Peyer's patch (tissue), 4 donors: ENCODE measurements at regions not wholly inside any gene's neighbourhood (a gene's known extent, or its start where the extent isn't known, plus 50 kb on each side); places are given as distances from the start of the nearest gene placed in this dataset.

ENCODE experiments used
- POLR2A ChIP-seq, 2 donors: fragments of 450-650 bp; IDR thresholded peaks; one replicate each; pipeline ENCODE4 v1.5.1; 2017; ENCODE audit warnings: antibody characterized with exemption in 2 of 2, mild to moderate bottlenecking in 2 of 2, moderate library complexity in 2 of 2
- TF ChIP-seq, protein P1 (sequence below), 6 experiments: fragments of 450-650 bp in 4 of 6; fragments of 200-600 bp in 2 of 6; sonication (generic) in 1 of 6; IDR thresholded peaks; one replicate each; pipeline ENCODE4 v1.5.1; 2017 to 2019; ENCODE audit warnings: antibody characterized with exemption in 6 of 6, mild to moderate bottlenecking in 3 of 6, moderate library complexity in 1 of 6

DNA sequence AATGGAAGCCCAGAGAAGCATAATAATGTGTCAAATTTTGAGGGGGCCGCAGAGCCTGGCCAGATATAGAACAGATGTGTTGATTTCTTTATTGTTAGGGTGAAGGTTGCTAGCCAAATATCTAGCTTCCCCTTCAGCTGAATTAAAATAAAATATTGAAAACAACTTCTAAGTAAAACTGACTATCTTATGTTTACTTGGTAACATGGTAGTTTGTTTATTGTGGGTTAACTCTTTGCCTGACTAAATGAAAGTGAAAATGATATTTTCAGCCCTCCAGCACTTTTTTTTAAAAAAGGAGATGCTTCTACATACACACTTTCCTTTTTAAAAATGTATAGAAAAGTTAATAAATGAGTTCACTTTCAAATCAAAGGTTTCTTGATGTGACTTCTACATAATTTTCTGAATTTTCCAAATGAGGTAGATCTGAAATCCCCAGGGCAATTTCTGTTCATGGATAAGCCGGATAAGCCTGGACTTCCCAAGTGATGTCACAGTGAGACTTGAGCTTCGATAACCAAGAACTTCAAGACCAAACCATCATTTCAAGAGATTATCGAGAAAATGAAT, 172.1 kb upstream of the OLIG3 start:
- TF ChIP-seq, protein P1, sequence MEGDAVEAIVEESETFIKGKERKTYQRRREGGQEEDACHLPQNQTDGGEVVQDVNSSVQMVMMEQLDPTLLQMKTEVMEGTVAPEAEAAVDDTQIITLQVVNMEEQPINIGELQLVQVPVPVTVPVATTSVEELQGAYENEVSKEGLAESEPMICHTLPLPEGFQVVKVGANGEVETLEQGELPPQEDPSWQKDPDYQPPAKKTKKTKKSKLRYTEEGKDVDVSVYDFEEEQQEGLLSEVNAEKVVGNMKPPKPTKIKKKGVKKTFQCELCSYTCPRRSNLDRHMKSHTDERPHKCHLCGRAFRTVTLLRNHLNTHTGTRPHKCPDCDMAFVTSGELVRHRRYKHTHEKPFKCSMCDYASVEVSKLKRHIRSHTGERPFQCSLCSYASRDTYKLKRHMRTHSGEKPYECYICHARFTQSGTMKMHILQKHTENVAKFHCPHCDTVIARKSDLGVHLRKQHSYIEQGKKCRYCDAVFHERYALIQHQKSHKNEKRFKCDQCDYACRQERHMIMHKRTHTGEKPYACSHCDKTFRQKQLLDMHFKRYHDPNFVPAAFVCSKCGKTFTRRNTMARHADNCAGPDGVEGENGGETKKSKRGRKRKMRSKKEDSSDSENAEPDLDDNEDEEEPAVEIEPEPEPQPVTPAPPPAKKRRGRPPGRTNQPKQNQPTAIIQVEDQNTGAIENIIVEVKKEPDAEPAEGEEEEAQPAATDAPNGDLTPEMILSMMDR (IDR thresholded peaks at IDR 0.05): no peak
- no peak for TF ChIP-seq POLR2A (IDR thresholded peaks at IDR 0.05)
